GM11168 (cell line): ENCODE measurements at regions not wholly inside any gene's neighbourhood (a gene's known extent, or its start where the extent isn't known, plus 50 kb on each side); places are given as distances from the start of the nearest gene placed in this dataset.

Experiments
- in situ Hi-C: fragments of 300-500 bp; cut with MboI; formaldehyde crosslinking; loops from one replicate; pipeline ENCODE4 v1.12.0; 2022; ENCODE audit warnings: low sequenced_read_pairs; ENCODE audit not compliant: unreplicated experiment

DNA sequence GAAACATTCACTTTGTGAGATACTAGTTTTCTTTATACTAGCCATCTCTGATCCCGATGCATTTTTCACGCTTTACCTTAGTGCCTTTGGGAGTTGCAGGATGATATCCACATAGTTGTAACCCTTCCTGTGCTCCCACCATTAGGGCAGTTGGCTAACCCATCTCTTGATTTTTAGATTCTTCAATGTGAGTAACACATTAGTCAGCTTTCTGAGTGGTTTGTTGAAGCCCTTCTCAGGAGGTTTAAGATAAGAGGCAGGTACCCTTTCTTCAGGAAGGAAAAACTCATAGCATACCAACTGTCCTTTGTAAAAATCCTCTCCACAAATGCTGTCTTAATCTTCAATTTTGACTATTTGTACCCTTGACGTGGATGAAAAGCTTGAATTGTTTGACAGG is 392.3 kb downstream of the DMAC1 start:
- in situ Hi-C loops, result no loop called here

DNA sequence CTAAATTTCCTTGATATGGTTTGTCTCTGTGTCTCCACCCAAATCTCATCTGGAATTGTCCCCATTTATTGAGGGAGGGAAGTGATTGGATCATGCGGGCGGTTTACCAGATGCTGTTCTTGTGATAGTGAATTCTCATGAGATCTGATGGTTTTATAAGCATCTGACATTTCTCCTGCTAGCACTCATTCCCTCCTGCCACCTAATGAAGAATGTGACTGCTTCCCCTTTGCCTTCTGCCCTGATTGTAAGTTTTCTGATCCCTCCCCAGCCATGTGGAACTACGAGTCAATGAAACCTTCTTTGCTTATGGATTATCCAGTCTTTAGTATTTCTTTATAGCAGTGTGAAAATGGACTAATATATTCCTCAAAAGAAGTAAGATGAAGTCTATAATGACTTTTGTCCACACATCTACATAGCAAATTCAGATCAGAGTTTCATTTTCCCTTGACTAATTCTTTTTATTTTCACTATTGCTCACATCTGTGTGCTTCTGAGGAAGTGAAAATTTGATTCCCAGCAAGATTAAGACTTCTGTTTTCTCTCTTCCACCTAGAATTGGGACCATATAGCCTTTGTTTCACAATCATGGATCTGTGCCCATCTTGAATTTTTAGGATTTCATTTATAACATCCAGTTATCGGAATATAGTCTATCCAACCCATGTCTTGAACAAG is 393.5 kb downstream of the DMAC1 start:
- in situ Hi-C loops, result no loop called here

DNA sequence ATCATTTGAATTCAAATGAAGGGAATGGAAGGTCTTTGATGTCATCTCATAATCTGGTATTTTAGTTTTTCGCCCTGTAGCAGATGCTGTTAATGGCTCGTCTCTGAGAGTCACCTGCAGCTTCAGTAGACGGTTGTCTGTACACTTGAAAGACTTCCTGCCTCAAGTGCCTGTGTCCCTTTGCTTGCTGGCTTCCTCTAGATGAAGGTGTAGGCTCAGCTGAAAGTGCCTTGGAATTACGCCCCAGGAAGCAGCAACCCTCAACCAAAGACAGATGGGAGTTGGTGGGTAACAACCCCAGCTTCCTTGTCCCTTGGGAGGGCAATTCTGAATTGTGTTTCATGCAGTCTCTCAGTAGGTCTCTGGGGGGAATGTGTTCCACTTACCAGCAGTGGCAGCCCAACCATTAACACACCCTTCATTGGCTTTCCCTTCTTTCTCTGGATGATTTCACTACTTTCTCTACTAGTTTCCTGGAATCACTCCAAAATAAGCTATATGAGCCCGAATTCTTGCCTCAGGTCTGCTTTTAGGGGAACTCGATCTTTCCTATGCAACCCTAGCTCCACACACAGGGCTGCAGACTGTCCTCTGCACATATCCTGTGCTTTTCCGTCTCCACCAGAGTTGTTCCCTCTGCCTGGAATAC is 395.6 kb downstream of the DMAC1 start:
- in situ Hi-C loops, result no loop called here

DNA sequence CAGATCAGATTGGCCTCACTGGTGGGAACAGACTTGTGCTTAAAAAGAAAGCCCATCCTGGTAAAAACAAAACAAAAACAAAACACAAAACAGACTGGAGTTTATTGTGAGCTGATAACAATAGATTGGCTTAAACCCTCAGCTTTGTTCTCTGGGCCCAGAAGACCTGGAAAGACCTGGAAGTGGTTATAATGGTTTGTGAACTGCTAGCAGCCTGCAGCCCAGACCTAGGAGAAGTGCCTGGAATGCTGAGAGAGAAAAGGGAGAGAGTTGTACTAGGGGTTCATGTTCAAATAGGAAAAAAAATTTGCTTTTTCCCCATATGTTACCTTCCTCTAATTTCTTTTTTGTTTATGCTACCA is 396.6 kb downstream of the DMAC1 start:
- in situ Hi-C loops, result no loop called here

DNA sequence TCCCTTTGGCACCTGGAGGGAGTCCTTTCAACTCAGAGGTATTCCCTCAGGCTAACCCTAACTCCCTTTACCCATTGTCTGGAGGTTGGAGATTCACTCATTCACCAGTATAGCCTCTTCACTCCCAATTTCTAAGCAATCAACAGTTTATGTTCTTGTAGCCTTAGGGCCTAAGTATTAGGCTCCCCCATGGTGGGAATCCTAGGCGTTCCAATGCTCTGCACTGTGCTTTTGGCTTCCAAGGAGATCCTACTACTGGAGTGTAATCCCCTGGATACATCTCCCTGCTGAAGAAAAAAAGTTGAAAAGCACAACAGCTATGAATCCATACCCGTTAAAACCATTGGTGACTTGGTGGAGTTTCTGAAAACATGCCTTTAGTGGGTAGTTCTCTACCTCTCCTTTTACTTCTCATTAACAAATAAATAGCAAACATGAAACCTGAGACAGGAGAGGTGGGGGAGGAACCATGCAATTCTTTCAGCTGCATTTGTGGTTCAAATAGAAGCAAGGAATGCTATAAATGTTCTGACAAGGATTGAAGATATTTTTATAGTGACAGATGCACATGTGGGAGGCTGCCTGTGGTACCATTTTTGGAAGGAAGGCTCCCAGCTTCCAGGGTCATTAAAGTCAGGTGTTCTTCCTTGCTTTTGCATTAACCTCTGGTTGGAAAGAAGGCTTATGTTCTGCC is 397.1 kb downstream of the DMAC1 start:
- in situ Hi-C loops, result no loop called here

DNA sequence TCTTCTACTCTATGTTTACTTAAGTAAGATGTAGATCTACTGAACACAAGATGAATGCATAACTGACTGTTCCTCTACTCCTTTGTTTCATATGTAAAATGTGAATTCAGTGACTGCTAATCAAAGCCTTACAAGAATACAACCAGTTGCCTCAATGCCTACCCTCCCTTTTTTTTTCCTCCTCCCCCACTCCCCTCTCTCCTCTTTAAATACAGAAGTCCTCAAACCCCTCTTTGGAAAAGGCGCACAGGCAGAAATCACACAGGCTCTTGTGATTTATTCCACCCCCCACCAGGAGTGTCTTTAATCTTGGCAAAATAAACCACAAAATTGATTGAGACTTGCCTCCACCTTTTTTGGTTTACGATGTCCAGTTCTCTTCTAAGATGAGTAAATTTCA is 398.5 kb downstream of the DMAC1 start:
- in situ Hi-C loops, result no loop called here

DNA sequence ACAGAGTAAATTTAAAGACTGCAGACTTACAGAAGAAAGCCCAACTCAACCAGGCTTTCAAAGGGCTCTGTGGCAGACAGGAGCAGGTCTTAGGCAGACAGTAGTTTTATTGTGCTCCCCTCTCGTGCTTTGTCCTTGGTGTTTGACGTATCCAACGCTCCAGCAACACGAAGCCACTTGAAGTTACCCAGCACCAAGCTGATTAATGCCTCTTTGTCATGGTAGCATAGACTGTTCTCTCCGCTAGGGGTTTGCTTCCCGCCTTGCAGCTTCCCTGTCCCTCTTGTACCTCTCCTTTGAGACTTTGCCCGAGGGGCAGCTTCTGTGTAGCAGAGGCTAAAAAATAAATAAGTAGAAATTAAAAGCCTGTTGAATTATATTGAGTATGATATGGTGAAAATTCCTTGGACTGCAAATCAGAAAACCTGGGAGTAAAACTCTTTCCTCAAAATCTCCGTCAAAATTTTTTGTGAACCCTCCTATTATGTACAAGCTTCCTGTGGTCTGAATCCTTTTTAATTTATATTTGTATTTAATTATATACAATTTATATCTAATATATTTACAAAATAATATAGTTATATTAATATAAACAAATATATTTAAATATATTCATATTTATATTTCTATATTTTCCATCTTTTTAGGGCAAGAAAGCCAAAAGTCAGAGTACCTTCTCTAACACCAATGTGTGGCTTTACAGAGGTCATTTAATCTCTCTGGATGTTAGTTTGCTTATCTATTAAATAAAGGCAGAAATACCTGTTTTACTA is 405.4 kb downstream of the DMAC1 start:
- in situ Hi-C loops, result no loop called here

DNA sequence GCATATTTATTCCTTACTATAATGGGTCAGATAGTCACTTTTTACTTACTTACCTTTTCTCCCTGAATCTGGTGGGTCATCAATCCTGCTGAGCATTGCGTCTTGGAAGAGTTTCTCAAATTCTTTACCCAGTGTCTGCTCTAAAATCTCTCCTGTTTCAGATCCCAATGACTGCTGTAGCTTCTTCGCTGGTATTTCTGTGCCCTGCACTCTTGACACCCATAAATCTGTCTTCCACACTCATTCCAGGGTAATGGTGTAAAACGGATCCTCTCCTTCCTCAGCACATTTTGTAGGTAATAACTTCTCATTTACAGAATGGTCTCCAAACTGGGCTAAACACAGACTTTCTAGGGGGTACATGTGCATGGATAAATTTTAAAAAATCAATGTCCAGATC is 407.4 kb downstream of the DMAC1 start:
- in situ Hi-C loops, result no loop called here

DNA sequence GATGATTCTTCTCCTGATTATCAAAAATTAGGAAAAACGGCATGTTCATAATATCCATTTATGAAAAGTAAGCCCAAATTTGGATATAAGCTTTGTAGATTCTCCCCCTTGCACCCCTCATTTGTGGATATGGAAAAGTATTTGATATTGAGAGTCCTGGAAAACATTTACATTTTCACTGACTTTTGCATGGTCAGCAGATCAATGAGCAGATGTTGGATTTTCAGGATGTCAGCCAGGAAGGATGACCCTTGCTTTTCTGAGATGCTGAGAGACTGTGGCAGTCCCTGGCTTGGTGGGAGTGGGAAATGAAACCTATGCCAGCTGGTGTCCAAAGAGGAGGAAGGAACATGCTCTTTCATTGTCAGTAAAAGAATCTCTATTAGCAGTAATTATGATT is 410.8 kb downstream of the DMAC1 start:
- in situ Hi-C loops, result no loop called here

DNA sequence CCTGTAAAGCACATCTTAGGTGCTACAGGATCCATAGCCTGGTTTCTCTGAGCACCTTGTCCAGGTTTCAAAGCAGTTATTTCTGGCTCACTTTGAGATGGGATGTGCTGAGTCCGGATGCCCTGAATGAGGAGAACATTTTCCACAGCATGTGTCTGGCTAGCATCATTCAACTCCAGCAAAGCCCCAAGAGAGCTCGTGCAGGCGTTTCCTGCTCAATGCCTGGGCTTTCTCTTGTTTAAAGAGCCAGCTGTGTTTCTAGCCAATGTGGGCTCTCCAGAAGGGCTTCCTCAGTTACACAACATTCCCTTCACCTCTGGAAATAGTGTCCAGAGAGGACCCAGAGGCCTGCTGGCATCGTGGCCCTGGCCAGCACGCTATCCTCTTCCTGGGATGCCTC is 411.7 kb downstream of the DMAC1 start:
- in situ Hi-C loops, result no loop called here

DNA sequence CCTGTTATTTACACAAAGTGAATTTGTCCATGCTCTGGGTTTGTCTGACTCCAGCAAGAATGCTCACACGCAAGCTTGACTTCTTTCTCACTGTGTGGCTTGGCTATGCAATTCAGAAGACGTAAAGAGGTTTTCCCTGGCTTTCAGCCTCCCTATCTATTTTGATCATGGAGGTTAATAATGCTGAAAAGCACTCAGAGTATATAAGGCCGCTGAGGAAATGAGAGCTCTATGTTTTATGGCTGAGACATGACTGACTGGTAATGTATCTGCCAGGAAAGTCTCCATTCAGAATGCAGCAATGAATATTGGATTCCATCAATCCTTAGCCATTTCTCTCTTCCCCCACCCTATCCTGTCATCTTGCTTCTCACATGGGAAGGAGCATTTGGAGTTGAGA is 417.3 kb downstream of the DMAC1 start:
- in situ Hi-C loops, result no loop called here

DNA sequence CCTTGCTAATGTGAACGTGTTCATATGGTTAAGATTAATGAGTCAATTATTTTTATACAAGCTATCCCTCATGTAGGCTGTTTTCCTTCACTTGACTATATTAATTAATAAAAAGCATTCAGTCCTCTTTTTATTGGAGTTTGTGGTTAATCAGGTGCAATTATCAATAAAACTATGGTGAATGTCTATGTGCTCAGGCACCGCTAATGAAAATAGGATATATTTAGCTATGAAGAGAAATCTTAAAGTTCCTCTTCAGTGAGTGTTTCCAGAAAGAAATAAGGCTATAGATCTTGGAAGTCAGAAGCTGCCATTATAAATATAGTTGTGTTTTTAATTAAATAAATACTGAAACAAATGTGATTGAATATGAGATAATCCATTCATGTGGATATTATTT is 422.1 kb downstream of the DMAC1 start:
- in situ Hi-C loops, result no loop called here

DNA sequence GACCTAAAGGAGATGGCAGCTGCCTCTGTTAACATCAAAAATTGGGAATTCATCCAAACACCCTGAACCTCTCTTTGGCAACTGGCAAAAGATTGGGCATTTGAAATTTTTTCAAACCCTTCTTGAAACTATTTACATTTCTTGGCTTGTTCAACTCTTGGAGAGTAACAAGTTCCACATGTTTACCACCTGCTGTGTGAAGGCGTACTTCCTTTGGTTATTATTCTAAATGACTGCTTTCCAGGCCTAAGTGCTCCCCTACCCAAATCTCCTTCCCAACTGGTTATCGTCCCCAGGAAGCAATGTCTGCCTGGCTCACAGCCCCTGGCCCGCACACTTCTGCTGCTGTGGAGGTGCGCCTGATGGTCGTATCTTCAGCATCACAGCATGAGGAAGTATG is 422.7 kb downstream of the DMAC1 start:
- in situ Hi-C loops, result no loop called here

DNA sequence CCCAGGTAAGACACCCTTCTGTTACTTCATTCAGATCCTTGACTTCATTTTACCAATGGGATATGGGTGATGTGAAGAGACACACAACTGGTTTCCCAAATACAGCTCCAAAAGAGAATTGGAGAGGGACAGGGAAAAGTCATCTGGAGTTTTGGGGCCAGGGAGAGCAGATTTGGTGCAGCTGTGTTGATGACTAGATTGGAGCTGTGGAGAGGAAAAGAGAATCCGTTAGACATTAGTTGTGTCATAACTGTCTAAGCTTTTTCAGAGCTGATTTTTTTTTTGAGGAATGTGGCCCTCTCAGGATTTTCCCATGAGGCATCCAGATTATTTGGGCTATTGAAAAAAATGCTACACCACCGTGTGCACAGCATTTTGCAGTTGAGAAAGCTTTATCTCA is 423.4 kb downstream of the DMAC1 start:
- in situ Hi-C loops, result no loop called here

DNA sequence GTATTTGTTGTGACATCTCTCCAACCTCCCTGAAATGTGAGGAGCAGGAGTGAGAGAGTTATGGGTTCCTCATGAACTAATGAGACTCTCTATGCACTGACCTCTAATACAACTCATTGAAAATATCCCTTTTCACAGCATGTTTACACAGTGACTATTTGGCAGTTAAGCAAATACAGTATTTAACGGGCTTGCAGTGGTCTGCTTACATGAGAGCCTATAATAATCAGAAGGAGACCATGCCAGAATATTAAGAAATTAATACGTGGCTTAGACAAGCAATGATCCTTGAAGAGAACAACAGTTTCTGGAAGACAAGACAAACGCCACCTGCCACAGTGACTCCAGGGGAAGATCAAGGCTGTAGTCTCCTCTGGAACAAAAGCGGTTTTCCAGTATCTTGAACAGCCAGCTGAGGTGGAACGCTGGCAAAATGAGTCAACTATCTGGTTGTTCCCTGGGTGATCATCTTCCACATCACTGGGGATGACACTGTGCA is 424.5 kb downstream of the DMAC1 start:
- in situ Hi-C loops, result no loop called here

DNA sequence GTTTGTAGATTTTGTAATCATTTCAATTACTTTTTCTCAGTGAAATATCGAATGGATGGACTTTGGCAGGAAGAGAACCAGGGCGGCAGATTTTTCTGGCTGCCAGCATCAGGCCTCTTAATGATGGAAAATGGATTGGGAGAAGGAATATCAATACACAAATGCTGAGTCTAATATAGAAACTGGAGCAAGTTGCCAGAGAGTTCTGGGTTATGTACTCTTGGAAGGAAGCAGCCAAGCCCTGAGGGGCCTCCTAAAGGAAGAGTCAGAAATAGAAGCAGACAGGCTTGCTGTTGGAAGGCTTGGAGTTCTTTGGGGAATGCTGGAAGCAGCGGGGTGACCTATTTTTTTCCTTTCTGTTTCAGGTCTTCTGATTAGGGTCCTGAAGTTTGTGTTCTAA is 428.6 kb downstream of the DMAC1 start:
- in situ Hi-C loops, result no loop called here

DNA sequence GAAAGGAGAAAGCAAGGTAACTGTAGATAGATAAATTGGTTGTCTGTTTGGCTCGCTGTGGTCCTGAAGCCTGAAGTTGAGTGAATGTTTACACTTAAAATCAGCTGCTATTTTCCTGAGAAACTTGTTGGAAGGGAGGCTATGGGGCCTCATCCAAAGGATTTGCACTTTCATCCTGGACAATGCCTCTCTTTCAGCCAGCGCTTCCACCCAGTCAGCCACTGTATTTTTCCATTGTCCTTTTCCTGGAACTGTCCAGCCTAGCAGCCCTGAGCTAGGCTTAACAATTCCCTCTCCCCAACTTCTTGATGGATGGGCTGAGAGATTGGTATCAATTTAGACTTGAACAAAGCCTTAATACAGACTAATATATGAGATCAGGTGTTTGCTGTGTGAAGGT is 429.2 kb downstream of the DMAC1 start:
- in situ Hi-C loops, result no loop called here

DNA sequence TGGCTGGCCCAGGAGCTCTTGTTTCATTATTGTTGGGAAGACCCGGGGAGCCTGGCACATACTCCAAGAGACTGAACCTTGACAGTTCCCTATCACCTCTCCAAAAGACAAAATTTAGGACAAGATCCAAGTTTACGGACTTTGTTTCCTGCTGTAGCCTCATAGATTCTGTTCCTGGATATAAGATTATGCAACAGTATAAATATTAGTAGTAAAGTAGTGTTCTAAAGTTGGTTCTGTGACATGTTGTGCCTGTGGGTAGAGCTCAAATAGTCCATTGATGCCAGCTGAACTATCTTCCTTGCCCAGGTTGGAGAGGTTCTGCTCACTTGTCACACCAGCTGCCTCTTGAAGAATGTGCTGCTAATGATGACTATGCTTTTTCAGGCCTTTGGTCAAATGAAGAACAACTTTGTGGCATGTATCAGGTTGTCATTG is 430.2 kb downstream of the DMAC1 start:
- in situ Hi-C loops, result no loop called here

DNA sequence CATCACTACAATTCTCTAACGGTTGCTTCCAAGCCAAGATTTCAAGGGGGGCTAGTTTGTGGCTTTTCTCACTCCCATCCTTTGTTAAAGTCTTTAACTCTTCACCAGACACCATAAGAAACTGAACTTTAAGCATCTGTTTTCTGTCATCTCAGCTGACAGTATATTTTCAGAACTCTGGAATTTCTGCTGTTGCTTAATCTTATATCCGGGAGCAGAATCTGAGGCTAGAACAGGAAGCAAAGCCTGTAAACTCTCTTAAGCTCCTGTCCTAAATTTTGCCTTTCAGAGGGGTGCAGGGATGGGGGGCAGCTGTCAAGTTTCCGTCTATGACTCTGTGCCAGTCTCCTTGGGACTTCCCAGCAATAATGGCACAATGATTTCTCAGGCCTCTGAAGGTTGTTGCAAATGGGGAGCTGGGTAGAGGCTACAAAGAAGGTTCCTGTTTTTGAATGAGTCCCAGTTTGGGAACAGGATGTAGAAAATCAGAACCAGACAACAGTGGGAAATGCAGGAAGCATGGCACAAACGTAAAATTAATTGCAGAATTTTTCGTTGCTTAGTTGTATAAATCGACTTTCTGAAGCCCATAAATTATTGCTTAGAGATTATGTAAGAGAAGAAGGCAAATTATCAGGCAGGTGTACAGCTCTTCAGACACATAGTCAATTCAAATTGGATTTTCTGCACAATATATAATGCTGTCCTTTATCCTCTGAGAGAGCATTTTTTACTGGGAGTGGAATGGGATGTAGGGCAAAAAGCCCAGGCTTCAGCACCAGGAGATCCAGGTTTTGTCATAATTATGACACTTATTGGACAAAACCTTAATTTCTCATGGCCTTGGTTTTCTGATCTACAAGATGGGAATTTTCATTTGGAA is 430.9 kb downstream of the DMAC1 start:
- in situ Hi-C loops, result no loop called here

DNA sequence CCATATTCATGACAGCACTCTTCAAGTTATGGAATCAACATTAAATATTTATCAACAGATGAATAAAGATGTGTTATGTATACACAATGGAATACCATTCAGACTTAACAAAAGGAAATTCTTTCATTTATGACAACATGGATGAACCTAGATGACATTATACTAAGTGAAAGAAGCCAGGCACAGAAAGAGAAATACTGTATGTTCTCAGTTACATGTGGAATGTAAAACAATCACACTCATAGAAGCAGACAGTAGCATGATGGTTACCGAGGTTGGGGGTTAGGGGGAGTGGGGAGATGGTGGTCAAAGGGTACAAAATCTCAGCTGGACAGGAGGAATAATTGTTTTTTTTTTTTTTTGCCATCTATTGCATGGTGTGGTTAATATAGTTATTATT is 431.9 kb downstream of the DMAC1 start:
- in situ Hi-C loops, result no loop called here
